BLaER1 (cell line): ENCODE measurements at regions not wholly inside any gene's neighbourhood (a gene's known extent, or its start where the extent isn't known, plus 50 kb on each side); places are given as distances from the start of the nearest gene placed in this dataset.

Experiments
- H3K27ac ChIP-seq: shearing (Covaris generic); formaldehyde crosslinking; 2 replicates; pipeline ENCODE4 v1.8.1; 2022
- H3K27me3 ChIP-seq: shearing (Covaris generic); formaldehyde crosslinking; 2 replicates; pipeline ENCODE4 v1.8.1; 2022
- H3K36me3 ChIP-seq: shearing (Covaris generic); formaldehyde crosslinking; 2 replicates; pipeline ENCODE4 v1.8.1; 2022
- H3K4me1 ChIP-seq: shearing (Covaris generic); formaldehyde crosslinking; 2 replicates; pipeline ENCODE4 v1.8.1; 2022
- H3K4me2 ChIP-seq: shearing (Covaris generic); formaldehyde crosslinking; 2 replicates; pipeline ENCODE4 v1.8.1; 2022
- H3K4me3 ChIP-seq: shearing (Covaris generic); formaldehyde crosslinking; 2 replicates; pipeline ENCODE4 v1.8.1; 2022
- H3K9ac ChIP-seq: shearing (Covaris generic); formaldehyde crosslinking; 2 replicates; pipeline ENCODE4 v1.8.1; 2022
- H3K9me3 ChIP-seq: shearing (Covaris generic); formaldehyde crosslinking; 2 replicates; pipeline ENCODE4 v1.8.1; 2022
- H4K20me1 ChIP-seq: shearing (Covaris generic); formaldehyde crosslinking; 2 replicates; pipeline ENCODE4 v1.8.1; 2022
- Cebpa-rat ChIP-seq: shearing (Covaris generic); IDR thresholded peaks from 2 replicates; pipeline ENCODE4 v1.8.1; 2022

- Histone ChIP-seq H3K4me3 (no peak overlapping the region), H4K20me1 (no peaks in the 10 kb centered on the region), H3K4me2 (no peak overlapping the region), H3K9me3 (no peaks in the 10 kb centered on the region), H3K36me3 (no peaks in the 10 kb centered on the region), H3K27me3 (no peaks in the 10 kb centered on the region), H3K4me1 (peaks cover 12% of the 10 kb centered on the region), H3K9ac (no peak overlapping the region), H3K27ac (no peak overlapping the region)
- TF ChIP-seq Cebpa-rat: no peak
Observed at GRCh38 chr9:14434158-14434504, 120.2 kb upstream of the NFIB start.

DNA sequence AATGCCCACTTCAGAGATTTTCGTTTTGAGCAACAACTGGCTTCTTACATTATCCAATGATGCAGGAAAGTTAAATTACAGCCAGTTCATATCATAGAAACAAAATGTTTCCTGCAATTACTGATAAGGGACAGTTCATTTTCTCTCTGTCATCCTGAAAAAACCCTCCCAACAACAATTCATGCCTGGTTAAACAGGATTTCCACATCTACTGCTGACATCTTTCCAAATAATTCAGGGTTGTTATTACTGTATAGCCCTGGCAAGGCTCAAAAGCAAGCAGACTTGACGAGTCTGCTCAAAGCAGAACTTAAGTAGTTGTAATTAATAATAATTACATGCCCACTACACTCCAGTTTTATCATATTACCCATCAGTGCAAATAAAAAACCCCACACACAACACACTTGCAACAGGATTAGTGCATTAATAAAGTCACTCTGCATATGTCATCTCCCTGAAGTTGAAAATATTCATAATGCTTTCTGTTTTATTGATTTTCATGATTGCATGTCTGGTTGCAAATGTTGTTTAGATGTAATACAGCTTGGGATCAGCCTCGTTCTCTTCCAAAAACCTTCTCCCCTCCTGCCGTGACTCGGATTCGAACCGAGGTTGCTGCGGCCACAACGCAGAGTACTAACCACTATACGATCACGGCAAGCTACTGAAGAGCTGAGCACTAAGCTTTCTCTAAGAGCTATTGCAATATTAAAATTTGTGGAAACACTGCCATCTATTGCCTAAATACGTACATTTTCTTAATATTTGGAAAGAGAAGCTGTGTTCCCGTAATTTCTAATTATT is 119.6 kb upstream of the NFIB start:
- no peaks in the 10 kb centered on the region for H4K20me1 ChIP-seq
- no peak overlapping the region for H3K27ac ChIP-seq
- H3K27me3 ChIP-seq: no peaks in the 10 kb centered on the region
- peaks cover 12% of the 10 kb centered on the region for H3K4me1 ChIP-seq
- no peak overlapping the region for H3K4me3 ChIP-seq
- H3K9me3 ChIP-seq: no peaks in the 10 kb centered on the region
- H3K4me2 ChIP-seq: no peak overlapping the region
- no peaks in the 10 kb centered on the region for H3K36me3 ChIP-seq
- TF ChIP-seq Cebpa-rat: no peak
- H3K9ac ChIP-seq: no peak overlapping the region

DNA sequence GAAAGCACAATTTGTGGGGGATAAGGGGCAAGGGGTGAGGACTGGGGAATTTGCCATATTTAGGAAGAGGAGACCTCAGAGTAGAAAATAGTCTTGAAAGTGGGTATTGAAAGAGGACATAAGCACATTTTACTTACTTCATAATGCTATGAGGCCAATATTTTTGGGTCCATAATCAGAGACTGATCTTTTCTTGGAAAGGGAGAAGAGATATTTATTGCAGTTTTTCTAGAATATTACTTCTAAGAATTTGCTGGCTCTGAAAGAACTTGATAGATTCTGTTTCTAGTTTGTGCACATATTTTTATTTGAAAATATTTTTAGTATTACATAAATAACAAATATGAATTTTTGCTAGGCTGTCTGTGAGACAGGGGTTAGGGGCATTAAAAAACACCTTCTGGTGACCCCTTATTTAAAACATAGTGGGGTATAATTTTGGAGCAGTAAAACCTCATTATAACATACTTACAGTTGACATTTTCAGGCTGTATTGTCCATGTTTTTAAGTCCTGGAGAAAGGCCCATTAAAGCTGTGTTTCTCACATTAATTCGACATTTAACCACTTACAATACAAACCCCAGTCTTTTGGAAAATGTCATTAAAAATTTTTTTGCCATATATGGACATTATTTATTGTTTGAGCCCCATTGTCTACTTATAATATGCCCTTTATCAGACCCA is 118.9 kb upstream of the NFIB start:
- TF ChIP-seq Cebpa-rat: no peak
- no peaks in the 10 kb centered on the region for H3K36me3 ChIP-seq
- no peaks in the 10 kb centered on the region for H3K27me3 ChIP-seq
- no peaks in the 10 kb centered on the region for H4K20me1 ChIP-seq
- H3K4me2 ChIP-seq: no peak overlapping the region
- H3K9me3 ChIP-seq: no peaks in the 10 kb centered on the region
- peaks cover 6% of the 10 kb centered on the region for H3K4me1 ChIP-seq
- H3K9ac ChIP-seq: no peak overlapping the region
- no peak overlapping the region for H3K4me3 ChIP-seq
- H3K27ac ChIP-seq: no peak overlapping the region

DNA sequence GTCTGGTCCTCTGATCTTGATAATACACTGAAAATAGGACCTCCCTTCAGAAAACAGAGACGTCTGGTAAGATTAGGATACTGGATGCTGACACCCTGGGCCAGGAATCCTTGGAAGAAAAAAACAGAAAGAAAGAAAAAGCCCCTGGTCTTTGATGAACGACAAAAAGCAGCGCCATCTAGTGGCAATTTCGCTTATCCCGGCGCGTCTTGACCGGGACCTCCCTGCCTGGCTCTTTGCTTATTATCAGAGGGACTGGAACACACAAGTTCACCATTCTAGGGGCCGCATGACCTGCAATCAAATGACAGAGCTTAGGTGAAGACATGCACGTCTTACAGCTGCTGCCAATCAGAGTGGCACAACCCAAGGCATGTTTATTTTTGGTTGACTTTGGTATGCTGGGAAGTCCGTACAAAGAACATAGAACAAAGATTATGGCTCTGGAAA is 114.9 kb upstream of the NFIB start:
- Histone ChIP-seq H3K9me3 (no peaks in the 10 kb centered on the region), H3K4me3 (no peak overlapping the region), H3K27me3 (no peaks in the 10 kb centered on the region), H3K4me2 (no peak overlapping the region), H3K9ac (no peak overlapping the region), H3K4me1 (no peaks in the 10 kb centered on the region), H4K20me1 (no peaks in the 10 kb centered on the region), H3K36me3 (no peaks in the 10 kb centered on the region), H3K27ac (no peak overlapping the region)
- no peak for TF ChIP-seq Cebpa-rat

GRCh38 chr9:14427419-14427818 is 113.5 kb upstream of the NFIB start:
- H3K4me2 ChIP-seq: no peak overlapping the region
- no peak overlapping the region for H3K9ac ChIP-seq
- no peak overlapping the region for H3K27ac ChIP-seq
- no peak overlapping the region for H3K4me3 ChIP-seq
- H3K9me3 ChIP-seq: no peaks in the 10 kb centered on the region
- no peaks in the 10 kb centered on the region for H3K4me1 ChIP-seq
- H3K36me3 ChIP-seq: no peaks in the 10 kb centered on the region
- H3K27me3 ChIP-seq: no peaks in the 10 kb centered on the region
- H4K20me1 ChIP-seq: no peaks in the 10 kb centered on the region
- TF ChIP-seq Cebpa-rat: no peak

DNA sequence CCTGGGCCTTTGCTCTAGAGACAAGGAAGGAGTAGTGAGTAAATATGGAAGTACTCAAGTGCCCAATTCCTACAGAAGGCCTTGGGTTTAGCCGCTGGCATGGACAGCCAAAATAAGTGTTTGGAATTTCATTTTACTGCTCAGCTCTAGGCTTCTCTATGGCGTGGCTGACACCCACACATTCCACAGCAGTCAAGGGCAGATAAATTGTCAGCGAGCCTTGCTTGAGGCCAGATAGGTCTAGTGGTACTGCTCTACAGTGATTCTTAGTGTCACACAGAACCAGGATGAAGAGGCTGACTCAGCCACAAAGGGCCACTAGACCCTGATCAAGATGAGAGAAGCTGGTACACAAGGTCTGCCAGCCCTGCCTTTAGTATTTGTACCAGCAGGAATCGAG is 111.0 kb upstream of the NFIB start:
- Histone ChIP-seq H3K4me2 (no peak overlapping the region), H3K27ac (no peak overlapping the region), H3K36me3 (no peaks in the 10 kb centered on the region), H4K20me1 (no peaks in the 10 kb centered on the region), H3K9me3 (no peaks in the 10 kb centered on the region), H3K9ac (no peak overlapping the region), H3K4me1 (no peaks in the 10 kb centered on the region), H3K4me3 (no peak overlapping the region), H3K27me3 (no peaks in the 10 kb centered on the region)
- TF ChIP-seq Cebpa-rat: no peak

DNA sequence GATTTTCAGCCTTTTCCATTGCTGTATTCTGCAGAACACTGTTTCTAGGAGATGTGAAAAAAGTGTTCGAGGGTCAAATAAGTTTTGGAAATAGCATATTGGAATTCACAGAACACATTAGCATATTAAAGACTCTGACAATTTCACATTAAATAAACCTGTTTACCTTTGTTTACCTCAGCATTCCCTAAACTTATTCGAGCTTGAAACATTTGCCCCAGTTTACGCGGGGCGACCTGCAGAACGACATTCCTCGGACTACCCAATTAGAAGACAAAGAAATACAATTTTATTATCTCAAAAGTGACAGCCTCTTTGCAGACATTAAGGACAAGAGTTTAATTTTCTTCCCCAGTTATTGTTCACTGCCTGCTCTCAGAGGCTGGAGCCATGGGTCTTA is 110.3 kb upstream of the NFIB start:
- no peaks in the 10 kb centered on the region for H3K4me1 ChIP-seq
- H4K20me1 ChIP-seq: no peaks in the 10 kb centered on the region
- H3K27me3 ChIP-seq: no peaks in the 10 kb centered on the region
- no peak for TF ChIP-seq Cebpa-rat
- no peaks in the 10 kb centered on the region for H3K36me3 ChIP-seq
- no peak overlapping the region for H3K9ac ChIP-seq
- H3K4me2 ChIP-seq: no peak overlapping the region
- H3K9me3 ChIP-seq: no peaks in the 10 kb centered on the region
- H3K4me3 ChIP-seq: no peak overlapping the region
- no peak overlapping the region for H3K27ac ChIP-seq

- no peaks in the 10 kb centered on the region for H3K9me3 ChIP-seq
- H3K4me3 ChIP-seq: no peak overlapping the region
- TF ChIP-seq Cebpa-rat: no peak
- H3K27me3 ChIP-seq: no peaks in the 10 kb centered on the region
- H3K4me2 ChIP-seq: no peak overlapping the region
- H3K4me1 ChIP-seq: no peaks in the 10 kb centered on the region
- no peak overlapping the region for H3K9ac ChIP-seq
- H3K27ac ChIP-seq: no peak overlapping the region
- H3K36me3 ChIP-seq: no peaks in the 10 kb centered on the region
- no peaks in the 10 kb centered on the region for H4K20me1 ChIP-seq
Observed at GRCh38 chr9:14423815-14424261, 109.9 kb upstream of the NFIB start.

DNA sequence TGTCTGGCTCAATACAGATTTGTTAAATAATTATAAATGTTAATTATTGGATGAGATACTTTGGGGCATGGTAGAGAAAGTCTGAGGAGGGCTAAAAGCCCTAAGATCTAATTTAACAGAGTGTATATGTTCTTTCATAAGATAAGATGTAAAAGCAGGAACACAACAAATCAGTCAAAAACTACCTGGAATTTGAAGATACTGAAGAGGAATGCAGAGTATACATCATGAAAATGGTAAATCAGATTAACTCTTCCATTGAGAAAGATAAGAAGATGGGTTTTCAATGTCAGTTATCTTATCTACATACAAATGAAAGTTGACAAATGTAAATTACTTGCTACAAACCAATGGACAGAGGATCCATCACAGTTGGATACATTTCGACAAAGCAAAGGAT is 107.3 kb upstream of the NFIB start:
- Histone ChIP-seq H3K9me3 (no peaks in the 10 kb centered on the region), H3K4me3 (no peak overlapping the region), H3K9ac (no peak overlapping the region), H3K4me2 (no peak overlapping the region), H3K27ac (no peak overlapping the region), H3K4me1 (no peaks in the 10 kb centered on the region), H3K27me3 (no peaks in the 10 kb centered on the region), H3K36me3 (no peaks in the 10 kb centered on the region), H4K20me1 (no peaks in the 10 kb centered on the region)
- no peak for TF ChIP-seq Cebpa-rat

- Histone ChIP-seq H3K9ac (no peak overlapping the region), H3K9me3 (no peaks in the 10 kb centered on the region), H3K36me3 (no peaks in the 10 kb centered on the region), H3K4me3 (no peak overlapping the region), H4K20me1 (no peaks in the 10 kb centered on the region), H3K4me1 (no peaks in the 10 kb centered on the region), H3K27ac (no peak overlapping the region), H3K27me3 (no peaks in the 10 kb centered on the region), H3K4me2 (no peak overlapping the region)
- TF ChIP-seq Cebpa-rat: no peak
Observed at GRCh38 chr9:14418941-14419937, 105.3 kb upstream of the NFIB start.
